ENCODE measurements at regions not wholly inside any gene's neighbourhood (a gene's known extent, or its start where the extent isn't known, plus 50 kb on each side); places are given as distances from the start of the nearest gene placed in this dataset.
"Not testable (repeated sequence)": the region's sequence is repeated elsewhere in the genome, so short reads cannot be mapped to it uniquely, and the experiment has no call there.

GRCh38 chr16:15303667-15304324 lies 74.3 kb downstream of the NPIPA5 start:
- H3K14ac ChIP-seq (replicated peaks; ENCODE audit: low read depth, low read length); H3K9me1 ChIP-seq (ENCODE audit: insufficient read depth, low read length); H2BK5ac ChIP-seq (ENCODE audit: low read depth, low read length, poor library complexity, severe bottlenecking); H2AFZ ChIP-seq (replicated peaks; ENCODE audit: low read length, poor library complexity); BruUV-seq (replicated peaks); POLR2A ChIA-PET (ENCODE audit: unreplicated experiment); H2AK5ac ChIP-seq (ENCODE audit: low read depth, low read length); ATAC-seq (ENCODE audit: low read depth); H4K20me1 ChIP-seq (ENCODE audit: insufficient read depth, low read length); H3K27ac ChIP-seq (ENCODE audit: insufficient read depth, low read length); H3K18ac ChIP-seq (ENCODE audit: low read depth, low read length); H3K4me2 ChIP-seq (ENCODE audit: low read depth, low read length); H3K56ac ChIP-seq (ENCODE audit: extremely low read depth, insufficient read depth, low read length); H2AK9ac ChIP-seq (replicated peaks; ENCODE audit: low read depth, low read length, poor library complexity); DNase-seq; H3K36me3 ChIP-seq (ENCODE audit: control insufficient read depth, insufficient read depth, low read length); H4K5ac ChIP-seq (ENCODE audit: low read depth, low read length); H3K9me3 ChIP-seq (ENCODE audit: control insufficient read depth, insufficient read depth, low read length); CTCF ChIA-PET; H2BK120ac ChIP-seq (ENCODE audit: low read depth, low read length); H4K8ac ChIP-seq (ENCODE audit: low read depth in 2 of 2, low read length in 2 of 2); H4K91ac ChIP-seq (ENCODE audit: insufficient read depth, low read depth, low read length); H3K4me1 ChIP-seq (ENCODE audit: control insufficient read depth, insufficient read depth, low read length); in situ Hi-C loops (cut with MboI; ENCODE audit: low sequenced_read_pairs); H3K9ac ChIP-seq (ENCODE audit: low read depth, low read length); dilution Hi-C loops (cut with HindIII; ENCODE audit: low sequenced_read_pairs, unreplicated experiment); H3K79me1 ChIP-seq (ENCODE audit: low read depth in 1 of 2, low read length in 2 of 2); H3K4ac ChIP-seq (ENCODE audit: low read depth, low read length); H2BK20ac ChIP-seq (ENCODE audit: low read depth, low read length); H3K23ac ChIP-seq (ENCODE audit: low read depth, low read length); H3K27me3 ChIP-seq (ENCODE audit: control insufficient read depth, insufficient read depth, low read length); intact Hi-C loops (cut with micrococcal nuclease); H3K4me3 ChIP-seq (ENCODE audit: insufficient read depth, low read depth, low read length); H2BK15ac ChIP-seq (ENCODE audit: low read depth, low read length): not testable (repeated sequence)
- WGBS, 2 experiments (ENCODE audit: extremely low coverage in 2 of 2, insufficient read length in 1 of 2): no CpG with 5 or more reads among the region's 10 CpGs

GRCh38 chr16:15297104-15297503 lies 81.0 kb downstream of the NPIPA5 start:
- CTCF ChIA-PET; H3K18ac ChIP-seq (ENCODE audit: low read depth, low read length); ATAC-seq (ENCODE audit: low read depth); H2AK5ac ChIP-seq (ENCODE audit: low read depth, low read length); POLR2A ChIA-PET (ENCODE audit: unreplicated experiment); DNase-seq; H4K91ac ChIP-seq (ENCODE audit: insufficient read depth, low read depth, low read length); H3K14ac ChIP-seq (replicated peaks; ENCODE audit: low read depth, low read length); H2BK5ac ChIP-seq (ENCODE audit: low read depth, low read length, poor library complexity, severe bottlenecking); H3K9me3 ChIP-seq (ENCODE audit: control insufficient read depth, insufficient read depth, low read length); H4K8ac ChIP-seq (ENCODE audit: low read depth in 2 of 2, low read length in 2 of 2); H3K9me1 ChIP-seq (ENCODE audit: insufficient read depth, low read length); H2BK15ac ChIP-seq (ENCODE audit: low read depth, low read length); H3K36me3 ChIP-seq (ENCODE audit: control insufficient read depth, insufficient read depth, low read length); H4K5ac ChIP-seq (ENCODE audit: low read depth, low read length); dilution Hi-C loops (cut with HindIII; ENCODE audit: low sequenced_read_pairs, unreplicated experiment); H3K27me3 ChIP-seq (ENCODE audit: control insufficient read depth, insufficient read depth, low read length); H3K4me2 ChIP-seq (ENCODE audit: low read depth, low read length); H3K79me1 ChIP-seq (ENCODE audit: low read depth in 1 of 2, low read length in 2 of 2); H3K23ac ChIP-seq (ENCODE audit: low read depth, low read length); H2BK120ac ChIP-seq (ENCODE audit: low read depth, low read length); intact Hi-C loops (cut with micrococcal nuclease); H3K4ac ChIP-seq (ENCODE audit: low read depth, low read length); H3K4me3 ChIP-seq (ENCODE audit: insufficient read depth, low read depth, low read length); H3K9ac ChIP-seq (ENCODE audit: low read depth, low read length); H4K20me1 ChIP-seq (ENCODE audit: insufficient read depth, low read length); in situ Hi-C loops (cut with MboI; ENCODE audit: low sequenced_read_pairs); H2BK20ac ChIP-seq (ENCODE audit: low read depth, low read length); H2AK9ac ChIP-seq (replicated peaks; ENCODE audit: low read depth, low read length, poor library complexity); H3K4me1 ChIP-seq (ENCODE audit: control insufficient read depth, insufficient read depth, low read length); BruUV-seq (replicated peaks); H3K27ac ChIP-seq (ENCODE audit: insufficient read depth, low read length); H3K56ac ChIP-seq (ENCODE audit: extremely low read depth, insufficient read depth, low read length); H2AFZ ChIP-seq (replicated peaks; ENCODE audit: low read length, poor library complexity): not testable (repeated sequence)
- WGBS, 2 experiments (ENCODE audit: extremely low coverage in 2 of 2, insufficient read length in 1 of 2): no CpG with 5 or more reads among the region's 4 CpGs

Data from IMR-90 (cell line).